Cardiac septum (tissue), 1 donor: ENCODE measurements at regions not wholly inside any gene's neighbourhood (a gene's known extent, or its start where the extent isn't known, plus 50 kb on each side); places are given as distances from the start of the nearest gene placed in this dataset.
"Not testable (repeated sequence)": the region's sequence is repeated elsewhere in the genome, so short reads cannot be mapped to it uniquely, and the experiment has no call there.

Experiments
- DNase-seq: peaks from one replicate; pipeline ENCODE4 v3.0.0-alpha.2; 2020; ENCODE audit warnings: low spot score
- intact Hi-C: fragments of 100-400 bp; cut with DNase I; formaldehyde crosslinking; loops from one replicate; pipeline ENCODE4 v1.14.0; 2022
- donor health status: DM: no; HTN: no; CAD: no.

DNA sequence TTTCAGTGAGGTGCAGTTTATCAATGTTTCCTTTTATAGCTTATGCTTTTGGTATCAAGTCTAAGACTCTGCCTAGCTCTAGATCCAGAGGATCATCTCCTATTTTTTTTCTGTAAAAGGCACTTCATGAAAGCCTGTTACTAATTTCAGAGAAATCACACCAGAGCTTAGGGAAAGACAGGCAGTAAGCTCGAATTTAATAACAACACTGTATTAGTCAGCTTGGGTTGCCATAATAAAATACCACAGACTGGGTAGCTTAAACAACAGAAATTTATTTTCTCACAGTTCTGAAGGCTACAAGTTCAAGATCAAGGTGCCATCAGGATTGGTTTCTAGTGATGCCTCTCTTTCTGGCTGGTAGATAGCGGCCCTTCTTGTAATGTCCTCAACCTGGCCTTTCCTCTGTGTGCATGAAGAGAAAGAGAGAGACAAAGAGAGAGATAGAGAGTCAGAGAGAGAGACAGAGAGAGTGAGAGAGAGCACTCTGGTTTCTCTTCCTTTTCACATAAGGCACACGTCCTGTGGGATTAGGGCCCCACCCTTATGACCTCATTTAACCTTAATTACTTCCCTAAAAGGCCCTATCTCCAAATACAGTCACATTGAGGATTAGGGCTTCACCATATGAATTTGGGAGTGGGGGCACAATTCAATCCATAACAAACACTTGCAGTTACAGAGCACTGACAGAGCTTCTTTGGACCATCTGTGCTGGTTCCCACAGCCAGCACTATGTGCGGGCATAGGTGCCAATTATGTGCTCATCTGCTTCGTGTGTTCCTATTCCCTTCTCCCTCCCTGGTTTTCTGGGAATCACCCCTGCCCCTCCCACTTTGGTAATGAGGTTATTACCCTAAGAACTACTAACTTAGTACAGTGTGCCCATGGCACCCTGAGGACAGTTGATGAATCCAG, 114.8 kb upstream of the MED14 start:
- intact Hi-C loops, result no loop called here
- DNase-seq, result no peak

- no peak for DNase-seq
- intact Hi-C loops, result no loop called here
These were observed 117.2 kb upstream of the MED14 start for GRCh38 chrX:40852586-40852985.

DNA sequence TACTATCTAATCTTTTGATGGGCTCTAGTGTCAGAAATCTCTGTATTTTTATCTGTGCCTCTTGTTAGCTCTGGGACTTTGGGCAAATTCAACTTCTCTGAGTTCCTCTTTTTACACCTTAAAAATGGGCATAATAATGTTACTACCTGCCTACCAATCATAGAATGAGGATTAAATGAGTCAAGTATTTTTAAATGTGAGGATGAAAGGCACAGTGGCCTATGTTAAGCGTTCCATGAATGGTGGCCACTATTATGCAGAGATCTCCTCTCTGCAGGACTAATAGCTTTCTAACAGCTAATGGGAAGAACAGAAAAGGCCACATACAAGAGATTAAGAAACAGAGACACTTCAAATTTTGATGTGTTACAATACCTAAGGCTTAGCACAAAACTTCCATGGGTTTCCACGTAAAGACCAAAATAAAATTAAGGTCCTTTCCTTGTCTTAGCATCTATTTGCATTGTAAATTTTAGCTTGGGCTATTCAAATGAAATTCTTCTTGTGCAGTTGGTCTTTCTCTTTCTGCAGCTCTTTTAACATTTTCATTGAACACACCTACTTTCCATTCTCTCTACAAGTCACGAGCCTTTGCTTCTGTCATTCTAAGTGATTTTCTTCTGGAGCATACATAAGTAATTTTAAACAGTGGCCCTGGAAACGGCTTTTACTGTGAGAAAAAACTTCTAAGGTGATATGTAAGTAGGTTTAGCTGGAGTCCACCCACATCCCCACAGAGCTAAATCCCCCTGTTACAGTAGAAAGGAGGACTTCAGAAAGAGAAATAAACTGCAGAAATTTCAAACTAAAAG, 117.9 kb upstream of the MED14 start:
- intact Hi-C loops, result no loop called here
- DNase-seq, result no peak

DNA sequence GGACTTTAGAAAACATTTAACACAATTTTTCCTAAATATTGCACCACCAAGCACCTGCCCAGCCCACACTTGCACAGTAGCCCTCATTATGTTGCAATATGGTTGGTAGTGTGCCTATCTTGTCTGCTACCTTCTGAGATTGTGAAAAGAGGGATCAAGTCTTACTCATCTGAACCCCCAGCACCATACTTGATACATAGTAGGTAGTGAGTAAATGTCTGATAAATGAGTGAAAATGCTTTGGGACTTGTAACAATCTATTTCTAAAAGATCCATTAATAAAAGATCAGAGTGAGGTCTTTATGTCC, 118.4 kb upstream of the MED14 start:
- intact Hi-C loops, result no loop called here
- no peak for DNase-seq

DNA sequence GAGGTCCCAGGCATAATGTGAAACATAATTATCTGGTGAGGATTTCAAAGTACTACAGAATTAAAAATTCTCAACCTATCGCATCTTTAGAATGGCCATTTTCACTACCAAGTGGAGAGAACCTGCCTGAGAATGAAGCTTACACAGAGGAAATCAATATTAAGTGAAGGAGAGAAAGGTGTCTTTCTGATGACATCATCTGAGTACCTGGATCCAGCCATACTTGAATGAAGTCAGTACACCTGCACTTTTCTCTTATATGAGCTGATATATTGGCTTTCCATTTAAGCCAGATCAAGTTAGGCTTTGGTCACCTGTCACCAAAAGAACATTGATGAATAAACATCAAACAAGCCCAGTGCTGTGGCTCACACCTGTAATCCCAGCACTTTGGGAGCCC, 118.9 kb upstream of the MED14 start:
- DNase-seq, result no peak

DNA sequence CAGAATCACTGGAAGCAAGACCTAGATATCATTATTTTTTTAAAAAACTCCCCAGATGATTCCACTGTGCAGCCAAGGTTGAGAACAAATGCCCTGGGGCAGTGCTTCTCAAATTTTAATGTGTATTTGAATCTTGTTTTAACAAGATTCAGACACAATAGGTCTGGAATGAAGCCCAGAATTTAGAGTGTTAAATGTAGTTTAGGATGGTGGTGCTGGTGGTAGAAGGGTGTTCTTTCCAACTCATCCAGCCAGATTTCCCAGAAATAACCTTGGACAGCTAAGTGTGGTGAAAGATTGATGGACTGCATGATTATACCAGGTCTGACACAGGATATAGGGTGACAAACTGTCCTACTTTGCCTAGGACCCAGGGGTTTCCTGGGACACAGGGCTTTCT, 120.1 kb upstream of the MED14 start:
- intact Hi-C loops, result no loop called here
- no peak for DNase-seq

More for the DNA sequence above, 118.9 kb upstream of the MED14 start:
- intact Hi-C loops, result no loop called here

GRCh38 chrX:40855932-40856515, 120.7 kb upstream of the MED14 start:
- intact Hi-C loops, result no loop called here
- DNase-seq, result no peak

- intact Hi-C loops, DNase-seq: not testable (repeated sequence)
These were observed 126.7 kb upstream of the MED14 start for GRCh38 chrX:40861952-40862554.

DNA sequence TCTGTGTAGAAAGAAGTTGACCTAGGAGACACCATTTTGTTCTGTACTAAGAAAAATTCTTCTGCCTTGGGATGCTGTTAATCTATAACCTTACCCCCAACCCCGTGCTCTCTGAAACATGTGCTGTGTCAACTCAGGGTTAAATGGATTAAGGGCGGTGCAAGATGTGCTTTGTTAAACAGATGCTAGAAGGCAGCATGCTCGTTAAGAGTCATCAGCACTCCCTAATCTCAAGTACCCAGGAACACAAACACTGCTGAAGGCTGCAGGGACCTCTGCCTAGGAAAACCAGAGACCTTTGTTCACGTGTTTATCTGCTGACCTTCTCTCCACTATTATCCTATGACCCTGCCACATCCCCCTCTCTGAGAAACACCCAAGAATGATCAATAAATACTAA, 127.9 kb upstream of the MED14 start:
- intact Hi-C loops, DNase-seq: not testable (repeated sequence)

DNA sequence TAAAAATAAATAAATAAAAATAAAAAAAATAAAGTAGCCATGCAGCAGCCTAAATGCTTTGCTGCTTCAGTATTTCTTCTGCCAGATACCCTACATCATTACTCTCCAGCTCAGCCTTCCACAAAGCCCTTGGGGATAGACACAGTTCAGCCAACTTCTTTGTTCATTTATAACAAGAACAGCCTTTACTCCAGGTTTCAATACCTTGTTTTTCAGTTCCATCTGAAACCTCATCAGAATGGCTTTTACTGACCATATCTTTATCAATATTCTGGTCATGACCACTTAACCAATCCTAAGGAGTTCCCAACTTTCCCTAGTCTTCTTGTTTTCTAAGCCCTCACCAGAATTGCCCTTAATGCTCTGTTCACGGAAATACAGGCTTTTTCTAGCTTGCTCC, 128.3 kb upstream of the MED14 start:
- intact Hi-C loops, result no loop called here
- DNase-seq, result no peak

- DNase-seq, result no peak
- intact Hi-C loops, result no loop called here
These were observed 129.6 kb upstream of the MED14 start for GRCh38 chrX:40864972-40865371.

GRCh38 chrX:40866893-40867292, 131.6 kb upstream of the MED14 start:
- no peak for DNase-seq
- intact Hi-C loops, result no loop called here

DNA sequence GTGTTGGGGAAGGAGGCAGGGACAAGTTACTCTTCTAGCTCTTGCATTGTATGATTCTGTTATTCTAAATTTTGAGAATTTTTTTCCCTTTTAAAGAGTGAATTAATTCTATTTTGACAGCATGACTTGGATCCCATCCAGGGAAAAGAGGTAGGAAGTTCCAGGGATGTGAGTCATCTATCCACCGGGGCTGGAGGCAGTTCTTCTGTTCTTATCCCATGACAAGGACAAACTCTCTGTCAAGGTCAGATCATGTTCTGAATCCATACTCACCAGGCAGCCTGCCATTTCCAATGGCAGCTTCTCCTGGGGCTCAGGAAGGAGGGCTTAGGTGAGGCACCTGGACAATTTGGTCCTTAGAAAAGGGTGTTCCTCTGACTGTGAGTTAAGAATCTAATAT, 132.0 kb upstream of the MED14 start:
- DNase-seq, result no peak
- intact Hi-C loops, result no loop called here

- DNase-seq, result no peak
- intact Hi-C loops, result no loop called here
These were observed 133.5 kb upstream of the MED14 start for GRCh38 chrX:40868868-40869267.

DNA sequence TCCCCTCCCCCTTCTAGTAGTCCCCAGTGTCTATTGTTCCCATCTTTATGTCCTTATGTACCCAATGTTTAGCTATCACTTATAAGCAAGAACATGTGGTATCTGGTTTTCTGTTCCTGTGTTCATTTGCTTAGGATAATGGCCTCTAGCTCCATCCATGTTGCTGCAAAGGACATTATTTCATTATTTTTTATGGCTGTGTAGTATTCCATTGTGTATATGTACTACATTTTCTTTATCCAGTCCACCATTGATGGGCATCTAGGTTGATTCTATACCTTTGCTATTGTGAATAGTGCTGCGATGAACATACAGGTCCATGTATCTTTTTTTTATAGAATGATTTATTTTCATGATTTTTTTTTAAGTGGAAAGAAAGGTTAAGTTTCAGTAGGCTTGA, 135.6 kb upstream of the MED14 start:
- not testable (repeated sequence) for DNase-seq
- intact Hi-C loops, result loop anchor here (10.0 kb wide), 1 partner anchor 134 kb away; no protein-coding TSS in a partner anchor

- no peak for DNase-seq
- intact Hi-C loops, result loop anchor here (10.0 kb wide), 1 partner anchor 133 kb away; no protein-coding TSS in a partner anchor
These were observed 136.2 kb upstream of the MED14 start for GRCh38 chrX:40871385-40872082.

GRCh38 chrX:40872351-40872750, 137.0 kb upstream of the MED14 start:
- DNase-seq, result no peak
- intact Hi-C loops, result loop anchor here (10.0 kb wide), 1 partner anchor 132 kb away; no protein-coding TSS in a partner anchor

DNA sequence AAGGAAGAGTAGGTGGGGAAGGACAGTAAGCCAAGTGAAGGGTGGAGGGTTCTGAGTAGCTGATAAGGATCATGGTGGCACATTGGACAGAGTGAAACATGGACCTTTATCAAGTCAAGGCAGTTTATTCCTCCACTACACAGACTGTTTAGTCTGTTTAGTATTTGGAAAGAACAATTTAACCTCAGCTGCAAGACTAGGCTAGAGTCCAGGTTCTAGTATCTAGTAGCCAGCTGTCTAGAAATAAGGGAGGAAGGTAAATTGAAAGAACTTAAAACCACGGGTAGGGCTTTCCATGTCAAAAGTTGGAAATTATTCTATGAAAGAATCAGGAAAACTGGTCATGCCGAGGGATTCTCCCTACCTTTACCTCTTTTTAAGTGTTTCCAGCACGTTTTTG, 140.1 kb upstream of the MED14 start:
- no peak for DNase-seq

GRCh38 chrX:40877887-40878286, 142.5 kb upstream of the MED14 start:
- intact Hi-C loops, result loop anchor here (5.0 to 10.0 kb wide), 2 partner anchors 127 to 234 kb away; no protein-coding TSS in a partner anchor
- no peak for DNase-seq

More for the DNA sequence above, 140.1 kb upstream of the MED14 start:
- intact Hi-C loops, result loop anchor here (5.0 to 10.0 kb wide), 2 partner anchors 129 to 237 kb away; no protein-coding TSS in a partner anchor
